Naive B cell (primary cell): ENCODE measurements at regions not wholly inside any gene's neighbourhood (a gene's known extent, or its start where the extent isn't known, plus 50 kb on each side); places are given as distances from the start of the nearest gene placed in this dataset.

ENCODE experiments used
- ATAC-seq, 2 donors: fragments of 150-1000 bp; cut with Tn5 transposase; 2 replicates each; pipeline ENCODE4 v1.10.0; 2021; ENCODE audit warnings: low read depth in 2 of 2, mild to moderate bottlenecking in 2 of 2, moderate library complexity in 2 of 2
- DNase-seq: peaks from one replicate; pipeline ENCODE4 v3.0.0; 2022
- H3K27ac Mint-ChIP-seq, 6 donors: one replicate each; pipeline ENCODE4 v1.8.0; 2020 to 2022; ENCODE audit warnings: mild to moderate bottlenecking in 6 of 6, mixed read lengths in 6 of 6, moderate library complexity in 5 of 6, inconsistent platforms in 2 of 6
- H3K27me3 Mint-ChIP-seq, 3 donors: one replicate each; pipeline ENCODE4 v1.8.0; 2021 to 2022; ENCODE audit warnings: mixed read lengths in 3 of 3, mild to moderate bottlenecking in 1 of 3
- H3K36me3 Mint-ChIP-seq, 2 donors: one replicate each; pipeline ENCODE4 v1.8.0; 2020 to 2022; ENCODE audit warnings: mixed read lengths in 2 of 2, inconsistent platforms in 1 of 2, mild to moderate bottlenecking in 1 of 2
- H3K4me1 Mint-ChIP-seq, 3 donors: one replicate each; pipeline ENCODE4 v1.8.0; 2020 to 2022; ENCODE audit warnings: mixed read lengths in 3 of 3, inconsistent platforms in 1 of 3, mild to moderate bottlenecking in 1 of 3, moderate library complexity in 1 of 3
- H3K4me3 Mint-ChIP-seq, 8 donors: one replicate each; pipeline ENCODE4 v1.8.0; 2020 to 2022; ENCODE audit warnings: mild to moderate bottlenecking in 8 of 8, mixed read lengths in 8 of 8, moderate library complexity in 8 of 8, inconsistent platforms in 2 of 8
- H3K9me3 Mint-ChIP-seq, 7 donors: one replicate each; pipeline ENCODE4 v1.8.0; 2020 to 2022; ENCODE audit warnings: mixed read lengths in 7 of 7, mild to moderate bottlenecking in 5 of 7, inconsistent platforms in 2 of 7, moderate library complexity in 1 of 7

DNA sequence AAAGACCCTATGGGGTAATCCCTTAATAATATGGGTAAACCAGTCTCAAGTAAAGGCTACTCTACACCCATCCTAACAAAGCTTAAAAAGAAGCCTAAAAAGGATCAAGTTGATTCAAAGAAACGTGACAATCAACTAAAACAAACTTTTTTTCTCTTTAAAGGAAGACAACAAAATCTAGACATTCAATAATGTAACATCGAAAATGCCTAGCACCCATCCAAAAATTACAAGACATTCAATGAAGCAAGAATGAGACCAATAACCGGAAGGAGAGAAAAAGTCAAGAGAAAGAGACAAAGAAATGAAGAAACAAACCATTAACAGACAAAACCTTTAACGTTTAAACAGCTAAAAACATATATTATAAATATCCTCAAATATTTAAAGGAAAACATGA is 143.8 kb upstream of the VASH1 start:
- no peak overlapping the region for H3K27ac Mint-ChIP-seq
- H3K9me3 Mint-ChIP-seq: peaks cover 13 to 44% (median 26%) of the 10 kb centered on the region in 7 donors
- no peaks in the 10 kb centered on the region for H3K36me3 Mint-ChIP-seq
- DNase-seq (no peak), ATAC-seq (no peak)
- no peak overlapping the region for H3K4me3 Mint-ChIP-seq
- H3K27me3 Mint-ChIP-seq: peaks cover 13 to 21% (median 16%) of the 10 kb centered on the region in 3 donors
- H3K4me1 Mint-ChIP-seq: no peaks in the 10 kb centered on the region

DNA sequence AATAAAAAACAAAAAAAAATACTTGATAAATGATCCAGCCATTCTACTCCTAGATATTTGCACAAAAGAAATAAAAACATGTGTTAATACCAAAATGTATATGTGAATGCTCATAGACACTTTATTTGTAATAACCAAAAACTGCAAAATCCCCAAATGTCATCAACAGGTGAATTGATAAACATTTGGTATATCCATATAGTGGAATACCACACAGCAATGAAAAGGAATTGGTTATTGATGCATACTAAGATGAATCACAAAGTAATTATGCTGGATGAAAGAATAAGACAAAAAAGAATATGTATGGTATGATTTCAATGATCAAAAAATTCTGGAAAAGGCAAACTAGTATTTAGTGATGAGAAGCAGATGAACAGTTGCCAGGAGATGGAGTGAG is 124.7 kb upstream of the VASH1 start:
- Mint-ChIP-seq H3K27ac (no peak overlapping the region), H3K4me1 (no peaks in the 10 kb centered on the region), H3K27me3 (peaks cover 3 to 44% (median 20%) of the 10 kb centered on the region in 3 donors), H3K4me3 (no peak overlapping the region), H3K9me3 (peaks cover 0 to 16% (median 5%) of the 10 kb centered on the region in 7 donors), H3K36me3 (peaks cover 0 to 5% of the 10 kb centered on the region in 2 donors)
- DNase-seq (no peak), ATAC-seq (no peak)

DNA sequence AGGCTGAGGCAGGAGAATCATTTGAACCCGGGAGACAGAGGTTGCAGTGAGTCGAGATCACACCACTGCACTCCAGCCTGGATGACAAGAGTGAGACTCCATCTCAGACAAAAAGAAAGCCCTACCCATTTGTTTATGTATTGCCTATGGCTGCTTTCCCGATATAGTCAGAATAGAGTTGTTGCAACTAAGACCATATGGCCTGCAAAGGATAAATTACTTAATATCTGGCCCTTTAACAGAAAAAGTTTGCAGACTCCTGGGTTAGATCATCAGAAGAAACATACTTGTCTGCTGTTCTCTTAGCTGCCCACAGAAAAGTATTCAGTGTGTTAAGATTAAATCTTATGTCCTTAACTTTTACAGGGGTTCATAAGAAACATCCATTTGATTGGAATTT is 122.4 kb upstream of the VASH1 start:
- peaks cover 0 to 16% (median 5%) of the 10 kb centered on the region in 7 donors for H3K9me3 Mint-ChIP-seq
- H3K27me3 Mint-ChIP-seq: peaks cover 10 to 55% (median 35%) of the 10 kb centered on the region in 3 donors
- H3K27ac Mint-ChIP-seq: no peak overlapping the region
- ATAC-seq (no peak), DNase-seq (no peak)
- H3K36me3 Mint-ChIP-seq: peaks cover 0 to 5% of the 10 kb centered on the region in 2 donors
- H3K4me3 Mint-ChIP-seq: no peak overlapping the region
- H3K4me1 Mint-ChIP-seq: no peaks in the 10 kb centered on the region

DNA sequence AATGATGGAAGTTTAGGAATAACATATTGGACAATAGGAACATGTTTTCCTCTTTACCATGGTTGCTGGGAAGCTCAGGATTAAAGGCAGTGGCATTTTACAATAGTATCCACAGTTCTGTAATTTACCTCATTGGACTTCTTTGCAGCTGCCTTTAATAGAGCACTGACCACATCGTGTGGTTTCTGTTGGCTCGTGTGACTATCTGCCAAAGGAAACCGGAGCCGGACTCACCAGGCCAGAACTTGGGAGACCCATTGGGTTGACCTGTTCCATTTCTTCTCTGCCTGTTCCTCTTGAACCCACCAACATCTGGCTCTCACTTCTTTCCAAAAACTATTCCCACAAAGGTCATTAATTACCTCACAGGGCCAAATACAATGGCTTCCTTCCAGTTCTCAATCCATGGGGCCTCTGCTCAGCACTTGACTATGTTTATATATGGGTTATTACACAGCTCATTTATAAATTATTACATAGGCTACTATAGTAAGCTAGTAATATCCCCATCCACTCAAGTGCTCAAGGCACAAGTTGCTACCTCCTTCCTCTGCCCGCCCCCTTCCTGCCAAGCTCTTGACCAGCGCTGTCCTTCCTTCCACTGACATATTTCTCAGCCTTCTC is 121.5 kb upstream of the VASH1 start:
- DNase-seq (no peak), ATAC-seq (no peak)
- Mint-ChIP-seq H3K36me3 (peaks cover 0 to 5% of the 10 kb centered on the region in 2 donors), H3K4me1 (no peaks in the 10 kb centered on the region), H3K27me3 (peaks cover 10 to 55% (median 35%) of the 10 kb centered on the region in 3 donors), H3K27ac (no peak overlapping the region), H3K9me3 (peaks cover 0 to 16% (median 5%) of the 10 kb centered on the region in 7 donors), H3K4me3 (peak overlapping the region in 1 of 8 donors; percentile 44)

DNA sequence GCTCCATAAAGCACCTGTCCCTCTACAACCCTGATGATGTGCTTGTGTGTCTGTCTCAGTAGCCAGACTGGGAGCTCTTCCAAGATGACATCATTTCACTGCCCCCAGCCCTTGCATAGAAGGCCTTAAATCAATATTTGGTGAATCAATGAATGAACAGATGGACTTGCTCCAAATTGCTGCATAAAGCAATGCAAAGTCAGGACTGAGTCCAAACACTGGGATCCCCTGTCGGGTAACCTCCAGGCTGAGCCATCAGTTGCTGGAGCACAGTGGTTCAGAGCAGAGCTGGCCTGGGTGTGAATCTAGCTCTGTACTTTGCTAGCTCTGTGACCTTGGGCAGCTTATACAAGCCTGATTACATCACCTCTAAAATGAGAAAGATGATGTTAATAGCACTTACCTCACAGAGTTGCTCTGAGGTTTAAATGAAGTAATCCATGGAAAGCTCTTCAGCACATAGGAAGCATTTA is 120.3 kb upstream of the VASH1 start:
- DNase-seq (no peak), ATAC-seq (no peak)
- no peak overlapping the region for H3K27ac Mint-ChIP-seq
- peaks cover 0 to 5% of the 10 kb centered on the region in 2 donors for H3K36me3 Mint-ChIP-seq
- H3K9me3 Mint-ChIP-seq: peaks cover 0 to 11% (median 5%) of the 10 kb centered on the region in 7 donors
- H3K27me3 Mint-ChIP-seq: peaks cover 14 to 44% (median 31%) of the 10 kb centered on the region in 3 donors
- H3K4me3 Mint-ChIP-seq: no peak overlapping the region
- H3K4me1 Mint-ChIP-seq: no peaks in the 10 kb centered on the region

DNA sequence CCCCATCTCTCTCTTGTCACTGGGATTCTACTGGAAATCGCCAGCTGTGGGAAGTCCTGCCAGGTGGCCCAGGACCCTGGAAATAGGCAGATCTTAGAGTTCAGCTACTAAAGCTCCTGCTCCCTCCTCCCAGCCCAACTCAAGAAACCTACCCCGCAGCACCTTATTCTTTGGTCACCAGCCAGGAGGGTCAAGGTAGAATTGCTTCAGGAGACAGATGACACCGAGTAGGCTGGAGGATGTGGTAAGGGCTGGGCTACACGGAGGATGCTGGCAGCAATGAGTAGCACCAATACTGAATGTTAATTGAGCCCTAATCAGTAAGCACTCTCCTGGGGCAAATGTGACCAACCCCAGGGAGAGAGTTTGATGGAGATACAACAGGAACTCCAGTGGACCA is 119.7 kb upstream of the VASH1 start:
- Mint-ChIP-seq H3K27me3 (peaks cover 14 to 41% (median 31%) of the 10 kb centered on the region in 3 donors), H3K36me3 (peaks cover 0 to 5% of the 10 kb centered on the region in 2 donors), H3K27ac (no peak overlapping the region), H3K9me3 (peaks cover 0 to 5% (median 4%) of the 10 kb centered on the region in 7 donors), H3K4me3 (no peak overlapping the region), H3K4me1 (no peaks in the 10 kb centered on the region)
- DNase-seq (no peak), ATAC-seq (no peak)

DNA sequence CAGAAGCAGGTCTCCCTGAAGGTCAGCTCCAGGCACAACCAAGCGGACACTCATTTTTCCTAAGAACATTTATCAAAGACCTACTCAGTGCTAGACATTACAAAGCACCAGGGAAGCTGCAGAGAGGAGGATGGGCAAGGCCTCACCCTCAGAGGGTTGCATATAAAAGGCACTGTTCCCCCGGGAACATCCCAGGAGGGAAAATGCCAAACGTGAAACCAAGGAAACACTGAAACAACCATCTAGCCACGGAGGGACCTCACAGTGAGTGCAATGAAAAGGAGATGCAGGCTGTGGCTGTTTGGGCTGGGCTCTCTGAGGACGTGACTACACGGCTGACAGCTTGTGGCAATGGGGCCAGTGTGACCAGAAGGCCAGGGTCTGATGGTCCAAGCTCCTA is 117.4 kb upstream of the VASH1 start:
- ATAC-seq (no peak), DNase-seq (no peak)
- no peaks in the 10 kb centered on the region for H3K9me3 Mint-ChIP-seq
- no peak overlapping the region for H3K4me3 Mint-ChIP-seq
- peaks cover 17 to 44% (median 40%) of the 10 kb centered on the region in 3 donors for H3K27me3 Mint-ChIP-seq
- no peaks in the 10 kb centered on the region for H3K4me1 Mint-ChIP-seq
- H3K36me3 Mint-ChIP-seq: no peaks in the 10 kb centered on the region
- H3K27ac Mint-ChIP-seq: no peak overlapping the region

DNA sequence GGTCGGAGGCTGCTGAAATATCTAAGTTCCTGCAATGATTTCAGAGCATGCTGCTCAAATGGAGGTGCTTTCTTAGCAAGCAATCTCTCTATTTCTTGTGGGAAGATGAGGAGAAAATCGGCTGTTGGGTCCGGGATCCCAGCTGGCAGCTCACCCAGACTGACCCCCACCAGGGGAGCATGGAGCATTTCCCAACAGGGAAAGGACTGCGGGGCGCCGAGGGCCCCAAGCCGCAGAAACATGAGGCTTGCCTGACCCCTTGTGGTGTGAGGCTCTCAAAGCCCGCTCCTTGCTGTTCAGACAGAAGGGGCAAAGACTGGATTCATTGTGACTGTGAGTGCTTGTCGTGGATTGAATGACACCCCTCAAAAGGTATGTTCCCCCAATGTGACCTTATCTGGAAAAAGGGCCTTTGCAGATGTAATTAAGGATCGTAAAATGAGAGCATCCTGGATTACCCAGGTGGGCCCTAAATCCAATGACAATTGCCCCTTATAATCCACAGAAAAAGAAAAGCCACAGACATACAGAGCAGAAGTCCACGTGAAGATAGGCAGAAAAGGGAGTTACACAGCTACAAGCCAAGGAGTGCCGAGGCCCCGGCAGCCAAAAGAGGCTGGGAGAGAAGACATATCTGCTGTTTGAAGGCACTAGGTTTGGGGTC is 116.3 kb upstream of the VASH1 start:
- H3K4me1 Mint-ChIP-seq: no peaks in the 10 kb centered on the region
- no peak for DNase-seq
- no peaks in the 10 kb centered on the region for H3K9me3 Mint-ChIP-seq
- no peak overlapping the region for H3K27ac Mint-ChIP-seq
- peaks cover 17 to 41% (median 36%) of the 10 kb centered on the region in 3 donors for H3K27me3 Mint-ChIP-seq
- ATAC-seq: no peak
- no peaks in the 10 kb centered on the region for H3K36me3 Mint-ChIP-seq
- no peak overlapping the region for H3K4me3 Mint-ChIP-seq

DNA sequence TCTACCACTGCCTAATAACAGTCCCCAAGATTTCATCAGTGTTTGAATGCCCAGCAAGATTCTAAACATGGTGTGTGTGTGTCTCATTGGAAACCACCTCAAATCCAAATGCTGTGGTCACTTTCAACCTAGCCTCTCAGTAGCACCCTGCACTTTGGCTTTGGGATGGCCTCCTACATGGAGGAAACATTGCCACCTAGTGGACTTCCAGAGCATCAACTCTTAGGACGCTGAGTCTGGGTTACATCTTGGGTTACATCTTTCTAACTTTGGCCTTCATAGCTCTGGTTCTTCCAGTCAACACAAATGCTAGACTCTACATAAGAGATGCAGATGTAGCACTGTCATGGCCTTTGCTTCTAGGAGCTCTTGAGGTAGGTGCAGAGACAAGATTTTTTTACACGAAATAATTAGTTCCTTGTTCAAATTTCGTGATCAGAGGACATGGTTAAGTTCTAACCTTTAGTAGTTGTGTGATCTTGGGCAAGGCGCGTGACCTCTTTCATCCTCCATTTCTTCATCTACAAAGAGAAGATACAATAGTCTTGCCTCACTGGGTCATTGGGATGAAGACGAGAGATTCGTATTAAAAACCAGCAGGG is 113.5 kb upstream of the VASH1 start:
- Mint-ChIP-seq H3K27me3 (peaks cover 10 to 24% (median 22%) of the 10 kb centered on the region in 3 donors), H3K27ac (no peak overlapping the region), H3K4me1 (no peaks in the 10 kb centered on the region), H3K9me3 (no peaks in the 10 kb centered on the region), H3K36me3 (no peaks in the 10 kb centered on the region), H3K4me3 (no peak overlapping the region)
- no peak for ATAC-seq
- DNase-seq: peak; percentile 11

DNA sequence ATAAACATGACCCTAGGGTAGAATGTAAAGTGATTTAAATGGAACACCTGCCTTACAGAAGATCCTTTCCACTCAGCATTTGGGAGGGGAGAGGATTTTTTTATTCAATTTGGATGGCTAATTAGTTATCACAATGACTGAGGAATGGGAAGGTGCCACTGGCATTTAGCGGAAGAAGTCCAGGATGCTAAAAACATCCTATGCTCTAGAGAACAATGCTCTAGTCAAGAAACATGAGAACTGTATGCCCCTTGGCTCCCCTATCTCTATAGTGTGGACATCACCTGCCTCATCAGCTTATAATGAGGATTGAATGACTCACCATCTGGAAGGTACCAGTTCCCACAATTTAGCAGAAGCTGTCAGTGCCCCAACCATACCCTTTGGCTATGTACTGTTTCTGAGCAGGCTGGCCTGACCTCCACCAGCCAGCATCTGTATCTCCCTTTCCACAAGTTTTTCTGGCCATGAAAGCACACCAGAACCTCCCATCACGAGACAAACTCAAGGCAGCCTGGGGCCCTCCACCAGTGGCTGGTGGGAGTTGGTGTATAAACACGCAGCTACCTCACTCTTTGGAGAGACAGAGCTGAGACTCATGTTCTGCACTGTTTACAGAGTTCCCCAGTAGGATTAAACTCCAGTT is 109.7 kb upstream of the VASH1 start:
- H3K4me3 Mint-ChIP-seq: no peak overlapping the region
- H3K27ac Mint-ChIP-seq: no peak overlapping the region
- H3K27me3 Mint-ChIP-seq: peaks cover 12 to 39% (median 26%) of the 10 kb centered on the region in 3 donors
- no peaks in the 10 kb centered on the region for H3K4me1 Mint-ChIP-seq
- ATAC-seq (no peak), DNase-seq (no peak)
- H3K36me3 Mint-ChIP-seq: no peaks in the 10 kb centered on the region
- peaks cover 0 to 2% (median 0%) of the 10 kb centered on the region in 7 donors for H3K9me3 Mint-ChIP-seq

DNA sequence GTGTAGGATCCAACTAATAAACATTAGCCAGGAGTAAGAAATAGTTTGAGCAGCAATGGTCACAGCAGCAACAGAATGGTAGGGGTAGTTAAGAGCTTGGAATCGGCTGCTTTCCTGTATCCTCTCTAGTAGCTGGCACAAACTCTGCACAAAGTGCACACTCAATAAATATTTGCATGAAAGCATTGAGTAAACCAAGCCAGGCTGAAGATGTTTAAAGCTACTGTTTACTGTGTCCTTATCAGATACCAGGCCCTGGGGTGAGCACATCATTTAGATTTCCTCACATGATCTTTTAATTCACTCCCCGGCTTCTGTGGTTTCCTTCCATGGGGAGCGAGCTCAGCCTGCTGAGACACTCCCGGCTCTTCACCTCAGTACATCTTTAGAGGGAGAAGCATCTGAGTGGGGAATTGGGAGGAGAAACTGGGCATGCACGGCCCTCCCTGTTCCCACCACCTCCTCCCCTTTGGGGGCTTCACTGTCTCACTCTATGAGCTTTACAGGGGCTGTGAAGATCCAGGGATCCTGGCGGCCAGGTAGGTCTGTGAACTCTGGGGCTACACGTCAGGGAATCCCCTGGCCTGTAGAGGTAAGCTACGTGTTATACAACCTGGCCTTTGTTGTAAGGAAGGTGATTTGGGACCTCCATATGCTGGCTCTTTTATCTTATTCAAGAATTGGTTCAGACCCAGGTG is 107.2 kb upstream of the VASH1 start:
- Mint-ChIP-seq H3K36me3 (no peaks in the 10 kb centered on the region), H3K4me3 (peak overlapping the region in 1 of 8 donors; percentile 36), H3K4me1 (no peaks in the 10 kb centered on the region), H3K27me3 (peaks cover 12 to 31% (median 24%) of the 10 kb centered on the region in 3 donors), H3K27ac (no peak overlapping the region), H3K9me3 (peaks cover 0 to 11% (median 7%) of the 10 kb centered on the region in 7 donors)
- no peak for ATAC-seq
- no peak for DNase-seq

DNA sequence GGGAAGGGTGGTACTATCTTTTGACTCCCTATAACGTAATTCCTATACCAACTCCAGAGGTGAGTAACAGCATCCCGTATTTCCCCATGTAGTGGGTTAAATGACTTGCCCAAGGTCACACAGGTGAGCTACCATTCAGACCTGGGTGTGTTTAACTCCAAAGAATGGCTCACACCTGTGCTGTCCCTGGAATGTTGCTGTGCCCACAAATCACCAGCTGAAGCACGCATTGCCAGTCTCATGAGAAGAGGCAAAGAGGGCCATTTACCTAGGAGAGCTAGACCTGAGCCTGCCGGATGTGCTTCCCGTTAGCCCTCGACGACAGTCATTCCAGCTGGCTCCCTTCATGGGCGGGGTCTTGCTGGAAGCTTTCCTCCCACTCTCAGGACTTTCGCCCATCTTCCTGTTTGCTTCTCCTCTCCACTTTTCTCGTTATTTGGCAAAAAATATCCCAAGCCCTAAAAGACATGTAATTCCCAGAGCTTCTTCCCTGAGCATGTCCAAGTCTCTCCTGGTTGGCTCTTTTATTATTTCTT is 106.6 kb upstream of the VASH1 start:
- ATAC-seq (no peak), DNase-seq (no peak)
- no peaks in the 10 kb centered on the region for H3K36me3 Mint-ChIP-seq
- H3K4me3 Mint-ChIP-seq: no peak overlapping the region
- H3K27ac Mint-ChIP-seq: no peak overlapping the region
- H3K9me3 Mint-ChIP-seq: peaks cover 0 to 14% (median 9%) of the 10 kb centered on the region in 7 donors
- peaks cover 16 to 33% (median 27%) of the 10 kb centered on the region in 3 donors for H3K27me3 Mint-ChIP-seq
- H3K4me1 Mint-ChIP-seq: no peaks in the 10 kb centered on the region

DNA sequence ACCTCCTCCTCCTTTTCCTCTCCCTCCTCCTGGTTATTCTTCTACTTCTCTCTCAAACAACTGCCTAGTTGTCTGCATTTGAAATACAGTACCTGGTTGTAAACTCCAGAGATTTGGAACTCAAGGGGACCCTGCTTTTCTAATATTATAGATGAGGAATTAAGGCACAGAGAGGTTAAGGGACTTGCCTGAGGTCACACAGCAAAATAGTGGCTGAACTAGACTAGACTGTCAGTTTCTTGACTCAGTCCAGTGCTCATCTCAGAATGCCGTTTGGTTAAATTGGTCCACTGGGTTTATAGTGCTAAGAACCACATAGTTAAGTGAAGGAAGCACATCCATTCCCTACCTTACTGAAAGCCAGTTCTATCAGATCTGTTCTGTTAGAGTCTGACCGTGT is 105.9 kb upstream of the VASH1 start:
- DNase-seq (no peak), ATAC-seq (no peak)
- Mint-ChIP-seq H3K9me3 (peaks cover 0 to 14% (median 9%) of the 10 kb centered on the region in 7 donors), H3K27me3 (peaks cover 16 to 40% (median 25%) of the 10 kb centered on the region in 3 donors), H3K4me1 (no peaks in the 10 kb centered on the region), H3K36me3 (no peaks in the 10 kb centered on the region), H3K4me3 (no peak overlapping the region), H3K27ac (no peak overlapping the region)
